ENCODE measurements at regions not wholly inside any gene's neighbourhood (a gene's known extent, or its start where the extent isn't known, plus 50 kb on each side); places are given as distances from the start of the nearest gene placed in this dataset.

- TF ChIP-seq CTCF (IDR thresholded peaks at IDR 0.05) (no peak), POLR2A (IDR thresholded peaks at IDR 0.05) (no peak)
Measured at GRCh38 chr6:95135182-95135581, 442.2 kb upstream of the MANEA start.
